PC-9 (cell line): ENCODE measurements at regions not wholly inside any gene's neighbourhood (a gene's known extent, or its start where the extent isn't known, plus 50 kb on each side); places are given as distances from the start of the nearest gene placed in this dataset.

Experiments
- BruUV-seq: library from RNA; stranded (reverse); fragments of 400-500 nt; replicated peaks from 2 replicates; lab custom pipeline; 2021; lab: Mats Ljungman, UMichigan
- CTCF ChIA-PET: fragments of 300-600 bp; sonication (Branson Sonifier 250); formaldehyde crosslinking; loops from one replicate; lab custom pipeline; 2022; ENCODE audit warnings: antibody characterized with exemption; lab: Charles Lee
- POLR2A ChIA-PET: fragments of 300-600 bp; sonication (Branson Sonifier 250); formaldehyde crosslinking; loops from one replicate; lab custom pipeline; 2022; ENCODE audit warnings: antibody characterized with exemption; ENCODE audit not compliant: unreplicated experiment; lab: Charles Lee
- DNase-seq, 2 experiments: peaks; one replicate each; pipeline versions ENCODE4 v3.0.0 to v3.0.0-alpha.2; 2015 to 2022; ENCODE audit warnings: mixed read lengths in 1 of 2
- H2AFZ ChIP-seq: fragments of 200-600 bp; sonication (generic); 2 replicates; pipeline ENCODE4 v1.8.1; 2017; ENCODE audit warnings: antibody characterized with exemption
- H3F3A ChIP-seq: fragments of 200-600 bp; sonication (generic); 2 replicates; pipeline ENCODE4 v1.8.1; 2017; ENCODE audit warnings: antibody characterized with exemption, mild to moderate bottlenecking, low read depth; ENCODE audit not compliant: insufficient read depth
- H3K27ac ChIP-seq: fragments of 200-600 bp; sonication (generic); 2 replicates; pipeline ENCODE4 v1.6.1; 2016; ENCODE audit warnings: mixed run types
- H3K27me3 ChIP-seq: fragments of 200-600 bp; sonication (generic); 2 replicates; pipeline ENCODE4 v1.6.1; 2016; ENCODE audit warnings: low read depth, mixed run types; ENCODE audit not compliant: insufficient read depth
- H3K36me3 ChIP-seq: fragments of 200-600 bp; sonication (generic); 2 replicates; pipeline ENCODE4 v1.6.1; 2016; ENCODE audit warnings: low read depth, mixed run types
- H3K4me1 ChIP-seq: fragments of 200-600 bp; sonication (generic); replicated peaks from 2 replicates; pipeline ENCODE4 v1.6.1; 2016; ENCODE audit warnings: mixed run types; ENCODE audit not compliant: insufficient read depth
- H3K4me2 ChIP-seq: fragments of 200-600 bp; sonication (generic); 2 replicates; pipeline ENCODE4 v1.6.1; 2017; ENCODE audit warnings: mixed run types
- H3K4me3 ChIP-seq: fragments of 200-600 bp; sonication (generic); 2 replicates; pipeline ENCODE4 v1.6.1; 2016; ENCODE audit warnings: mixed run types
- H3K79me2 ChIP-seq: fragments of 200-600 bp; sonication (generic); 2 replicates; pipeline ENCODE4 v1.6.1; 2017; ENCODE audit warnings: low read depth, mixed run types
- H3K9me2 ChIP-seq: fragments of 200-600 bp; sonication (generic); 2 replicates; pipeline ENCODE4 v1.8.1; 2017; ENCODE audit warnings: mild to moderate bottlenecking; ENCODE audit not compliant: insufficient read depth
- H3K9me3 ChIP-seq: fragments of 200-600 bp; sonication (generic); 2 replicates; pipeline ENCODE4 v1.8.1; 2016; ENCODE audit warnings: low read depth; ENCODE audit not compliant: insufficient read depth
- H4K20me1 ChIP-seq: fragments of 200-600 bp; sonication (generic); 2 replicates; pipeline ENCODE4 v1.8.1; 2017; ENCODE audit not compliant: insufficient read depth
- EZH2 ChIP-seq: fragments of 200-600 bp; sonication (generic); IDR thresholded peaks from 2 replicates; pipeline ENCODE4 v1.8.0; 2017; ENCODE audit warnings: antibody characterized with exemption, low read depth
- intact Hi-C: fragments of 100-400 bp; cut with micrococcal nuclease; formaldehyde crosslinking; loops from one replicate; pipeline ENCODE4 v1.10.0; 2022; ENCODE audit not compliant: unreplicated experiment
- TF ChIP-seq, protein P1 (sequence below): fragments of 200-600 bp; sonication (generic); conservative IDR thresholded peaks from 2 replicates; pipeline ENCODE4 v1.6.1; 2017; ENCODE audit warnings: mixed run types, antibody characterized with exemption, mild to moderate bottlenecking, moderate library complexity

DNA sequence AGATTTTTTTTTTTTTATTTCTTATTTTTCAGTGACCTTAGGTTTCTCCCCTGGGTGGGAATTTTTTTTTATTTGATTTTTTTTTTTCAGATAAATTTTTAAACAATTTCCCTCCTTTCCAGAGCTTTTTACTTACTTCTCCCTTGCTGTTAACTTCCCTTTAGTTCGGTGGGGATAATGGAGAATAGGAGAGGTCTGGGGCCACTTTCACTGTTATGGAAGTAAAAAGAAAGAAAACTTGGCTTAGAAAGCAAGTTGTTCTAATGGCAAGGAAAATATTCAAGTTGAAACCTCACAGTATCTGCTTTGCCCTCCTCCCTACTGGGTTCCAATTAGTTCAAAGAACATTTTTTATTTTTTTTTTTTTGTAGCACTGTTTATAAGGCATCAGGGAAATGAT is 537.1 kb upstream of the NXPH2 start:
- no TSS peak for BruUV-seq
- Histone ChIP-seq H3K79me2 (no peaks in the 10 kb centered on the region), H3K9me2 (no peaks in the 10 kb centered on the region), H3K36me3 (no peaks in the 10 kb centered on the region), H3K9me3 (no peaks in the 10 kb centered on the region), H3K4me1 (no peaks in the 10 kb centered on the region), H3K27ac (no peak overlapping the region), H2AFZ (no peak overlapping the region), H3K4me3 (no peak overlapping the region), H4K20me1 (no peaks in the 10 kb centered on the region), H3K4me2 (no peak overlapping the region), H3K27me3 (no peaks in the 10 kb centered on the region), H3F3A (no peaks in the 10 kb centered on the region)
- TF ChIP-seq, protein P1, sequence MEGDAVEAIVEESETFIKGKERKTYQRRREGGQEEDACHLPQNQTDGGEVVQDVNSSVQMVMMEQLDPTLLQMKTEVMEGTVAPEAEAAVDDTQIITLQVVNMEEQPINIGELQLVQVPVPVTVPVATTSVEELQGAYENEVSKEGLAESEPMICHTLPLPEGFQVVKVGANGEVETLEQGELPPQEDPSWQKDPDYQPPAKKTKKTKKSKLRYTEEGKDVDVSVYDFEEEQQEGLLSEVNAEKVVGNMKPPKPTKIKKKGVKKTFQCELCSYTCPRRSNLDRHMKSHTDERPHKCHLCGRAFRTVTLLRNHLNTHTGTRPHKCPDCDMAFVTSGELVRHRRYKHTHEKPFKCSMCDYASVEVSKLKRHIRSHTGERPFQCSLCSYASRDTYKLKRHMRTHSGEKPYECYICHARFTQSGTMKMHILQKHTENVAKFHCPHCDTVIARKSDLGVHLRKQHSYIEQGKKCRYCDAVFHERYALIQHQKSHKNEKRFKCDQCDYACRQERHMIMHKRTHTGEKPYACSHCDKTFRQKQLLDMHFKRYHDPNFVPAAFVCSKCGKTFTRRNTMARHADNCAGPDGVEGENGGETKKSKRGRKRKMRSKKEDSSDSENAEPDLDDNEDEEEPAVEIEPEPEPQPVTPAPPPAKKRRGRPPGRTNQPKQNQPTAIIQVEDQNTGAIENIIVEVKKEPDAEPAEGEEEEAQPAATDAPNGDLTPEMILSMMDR: no peak
- no peak for TF ChIP-seq EZH2
- intact Hi-C loops: no loop called here
- DNase-seq: no peak
- ChIA-PET POLR2A (no interaction called here), CTCF (no interaction called here)

GRCh38 chr2:139314059-139314458 is 533.9 kb upstream of the NXPH2 start:
- H4K20me1 ChIP-seq: no peaks in the 10 kb centered on the region
- ChIA-PET POLR2A (no interaction called here), CTCF (no interaction called here)
- H3K4me1 ChIP-seq: no peaks in the 10 kb centered on the region
- no peak for TF ChIP-seq EZH2
- no peak for DNase-seq
- H3F3A ChIP-seq: no peaks in the 10 kb centered on the region
- H3K79me2 ChIP-seq: no peaks in the 10 kb centered on the region
- H3K27ac ChIP-seq: no peak overlapping the region
- no peaks in the 10 kb centered on the region for H3K9me2 ChIP-seq
- intact Hi-C loops: no loop called here
- no peak overlapping the region for H3K4me3 ChIP-seq
- no peaks in the 10 kb centered on the region for H3K9me3 ChIP-seq
- no TSS peak for BruUV-seq
- no peak overlapping the region for H3K4me2 ChIP-seq
- H3K36me3 ChIP-seq: no peaks in the 10 kb centered on the region
- no peak overlapping the region for H2AFZ ChIP-seq
- no peaks in the 10 kb centered on the region for H3K27me3 ChIP-seq

DNA sequence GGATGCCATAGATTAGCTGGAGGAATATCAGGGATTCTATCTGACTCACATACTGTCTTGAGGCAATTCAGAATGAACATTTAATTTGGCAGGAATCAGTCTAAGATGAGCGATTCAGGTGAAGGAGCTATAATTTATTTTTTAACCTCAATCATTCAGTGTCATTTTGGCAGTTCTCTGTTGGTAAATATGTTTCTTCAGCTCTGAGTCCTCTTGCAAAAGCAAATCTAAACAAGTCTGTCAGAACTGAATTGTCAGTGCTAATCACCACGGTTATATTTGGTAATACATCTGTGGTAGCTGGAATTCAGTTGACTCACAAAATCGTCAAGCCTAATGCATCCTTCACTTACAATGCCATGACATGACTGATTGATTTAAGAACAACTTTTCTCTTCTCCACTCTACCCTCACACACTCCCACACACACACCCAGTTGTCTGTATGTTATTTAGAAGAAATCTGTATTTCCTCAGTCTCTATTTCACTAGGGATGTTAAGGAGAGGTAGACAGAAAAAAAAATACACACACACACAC is 516.6 kb upstream of the NXPH2 start:
- ChIA-PET POLR2A (no interaction called here), CTCF (no interaction called here)
- no peak overlapping the region for H2AFZ ChIP-seq
- no peak for DNase-seq
- H3K79me2 ChIP-seq: no peaks in the 10 kb centered on the region
- no peak overlapping the region for H3K27ac ChIP-seq
- no TSS peak for BruUV-seq
- H3K36me3 ChIP-seq: no peaks in the 10 kb centered on the region
- H3K9me3 ChIP-seq: no peaks in the 10 kb centered on the region
- no peaks in the 10 kb centered on the region for H3F3A ChIP-seq
- TF ChIP-seq EZH2: no peak
- TF ChIP-seq, protein P1: no peak
- H4K20me1 ChIP-seq: no peaks in the 10 kb centered on the region
- no peaks in the 10 kb centered on the region for H3K27me3 ChIP-seq
- H3K4me1 ChIP-seq: no peaks in the 10 kb centered on the region
- no peaks in the 10 kb centered on the region for H3K9me2 ChIP-seq
- H3K4me3 ChIP-seq: no peak overlapping the region
- intact Hi-C loops: no loop called here
- no peak overlapping the region for H3K4me2 ChIP-seq

DNA sequence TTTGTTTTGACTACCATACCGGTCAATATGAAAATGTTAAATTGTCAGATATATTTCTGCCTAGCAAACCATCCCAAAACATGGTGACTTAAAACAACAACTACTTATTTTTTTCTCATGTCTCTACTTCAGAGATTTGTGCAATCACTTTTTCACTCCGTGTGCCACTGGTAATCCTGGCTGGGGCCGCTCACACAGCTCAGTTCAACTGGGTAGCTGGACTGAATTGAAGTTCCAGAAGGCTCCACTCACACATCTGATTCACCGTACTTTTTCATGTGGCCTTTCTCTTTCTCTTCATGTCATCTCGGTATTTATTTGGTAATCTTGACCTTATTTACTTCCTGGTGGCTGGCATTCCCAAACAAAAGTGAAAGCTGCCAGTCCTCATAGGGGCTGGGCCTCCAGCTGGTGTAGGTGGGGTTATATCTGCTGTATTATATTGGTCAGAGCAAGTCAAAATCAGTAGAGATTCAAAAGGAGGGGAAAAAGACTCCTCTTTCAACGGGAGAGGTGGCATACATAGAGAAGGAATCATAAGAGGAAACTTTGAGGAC is 513.9 kb upstream of the NXPH2 start:
- H3K9me3 ChIP-seq: no peaks in the 10 kb centered on the region
- H3K36me3 ChIP-seq: no peaks in the 10 kb centered on the region
- H3K79me2 ChIP-seq: no peaks in the 10 kb centered on the region
- H4K20me1 ChIP-seq: no peaks in the 10 kb centered on the region
- no peak overlapping the region for H2AFZ ChIP-seq
- peak in 1 of 2 experiments; percentile 8 for DNase-seq
- no TSS peak for BruUV-seq
- TF ChIP-seq EZH2: no peak
- TF ChIP-seq, protein P1: no peak
- H3K4me2 ChIP-seq: peak overlapping the region; percentile 42
- no peak overlapping the region for H3K4me3 ChIP-seq
- no peak overlapping the region for H3K27ac ChIP-seq
- H3K4me1 ChIP-seq: no peaks in the 10 kb centered on the region
- no peaks in the 10 kb centered on the region for H3F3A ChIP-seq
- no peaks in the 10 kb centered on the region for H3K9me2 ChIP-seq
- intact Hi-C loops: no loop called here
- no peaks in the 10 kb centered on the region for H3K27me3 ChIP-seq
- ChIA-PET POLR2A (no interaction called here), CTCF (no interaction called here)
